WTC11 (cell line): ENCODE measurements at regions not wholly inside any gene's neighbourhood (a gene's known extent, or its start where the extent isn't known, plus 50 kb on each side); places are given as distances from the start of the nearest gene placed in this dataset.

ENCODE experiments used
- ATAC-seq: fragments of 200-7000 bp; cut with Tn5 transposase; 2 replicates; pipeline ENCODE4 v1.10.0; 2021; ENCODE audit warnings: mild to moderate bottlenecking, moderate library complexity
- CTCF ChIA-PET: fragments of 300-600 bp; sonication (Branson Sonifier 250); formaldehyde crosslinking; loops from one replicate; lab custom pipeline; 2021; ENCODE audit warnings: antibody characterized with exemption; lab: Charles Lee
- POLR2A ChIA-PET: fragments of 350-600 bp; sonication (Branson Sonifier 250); formaldehyde crosslinking; loops from one replicate; lab custom pipeline; 2021; ENCODE audit warnings: antibody characterized with exemption; lab: Charles Lee
- DNase-seq: peaks from one replicate; pipeline ENCODE4 v3.0.0; 2021; ENCODE audit warnings: low spot score
- H3K27ac Mint-ChIP-seq: 2 replicates; pipeline ENCODE4 v1.8.0; 2021; ENCODE audit warnings: mixed read lengths
- H3K27me3 Mint-ChIP-seq: 2 replicates; pipeline ENCODE4 v1.8.0; 2021; ENCODE audit warnings: low read depth, mild to moderate bottlenecking, moderate library complexity, mixed read lengths
- H3K36me3 Mint-ChIP-seq: 2 replicates; pipeline ENCODE4 v1.8.0; 2021; ENCODE audit warnings: mixed read lengths
- H3K4me1 Mint-ChIP-seq: 2 replicates; pipeline ENCODE4 v1.8.0; 2022; ENCODE audit warnings: mixed read lengths
- H3K4me3 Mint-ChIP-seq: 2 replicates; pipeline ENCODE4 v1.8.0; 2021; ENCODE audit warnings: mild to moderate bottlenecking, moderate library complexity, mixed read lengths
- H3K9me3 Mint-ChIP-seq: 2 replicates; pipeline ENCODE4 v1.8.0; 2021; ENCODE audit warnings: mixed read lengths
- CBFB ChIP-seq: sonication (generic); formaldehyde crosslinking; IDR thresholded peaks from 2 replicates; pipeline ENCODE4 v1.8.1; 2022; ENCODE audit warnings: mild to moderate bottlenecking, low read depth, missing genetic modification reagents
- ELF4 ChIP-seq: sonication (generic); formaldehyde crosslinking; IDR thresholded peaks from 2 replicates; pipeline ENCODE4 v1.8.1; 2022; ENCODE audit warnings: low read depth, mild to moderate bottlenecking, moderate library complexity, missing genetic modification reagents
- NFATC4 ChIP-seq: fragments of 250-450 bp; sonication (Bioruptor Pico); IDR thresholded peaks from 2 replicates; pipeline ENCODE4 v1.9.0; 2021; ENCODE audit warnings: mild to moderate bottlenecking
- OVOL2 ChIP-seq: fragments of 250-450 bp; sonication (Bioruptor Pico); IDR thresholded peaks from 2 replicates; pipeline ENCODE4 v1.9.0; 2021; ENCODE audit warnings: mild to moderate bottlenecking, borderline replicate concordance
- ZNF138 ChIP-seq: sonication (generic); formaldehyde crosslinking; conservative IDR thresholded peaks from 2 replicates; pipeline ENCODE4 v1.8.1; 2022; ENCODE audit warnings: mild to moderate bottlenecking, moderate library complexity, missing genetic modification reagents
- ZNF219 ChIP-seq: sonication (generic); formaldehyde crosslinking; IDR thresholded peaks from 2 replicates; pipeline ENCODE4 v1.8.0; 2023; ENCODE audit warnings: missing genetic modification reagents, mild to moderate bottlenecking, borderline replicate concordance
- TF ChIP-seq, protein P1 (sequence below): fragments of 250-450 bp; sonication (Bioruptor Pico); IDR thresholded peaks from 2 replicates; pipeline ENCODE4 v1.9.0; 2021; ENCODE audit warnings: mild to moderate bottlenecking
- TF ChIP-seq, protein P2 (sequence below): fragments of 250-450 bp; sonication (Bioruptor Pico); conservative IDR thresholded peaks from 2 replicates; pipeline ENCODE4 v1.9.0; 2021; ENCODE audit warnings: mild to moderate bottlenecking
- TF ChIP-seq, protein P3 (sequence below): sonication (generic); formaldehyde crosslinking; conservative IDR thresholded peaks from 2 replicates; pipeline ENCODE4 v1.8.1; 2022; ENCODE audit warnings: mild to moderate bottlenecking, missing genetic modification reagents
- TF ChIP-seq, protein P4 (sequence below): sonication (generic); formaldehyde crosslinking; IDR thresholded peaks from 2 replicates; pipeline ENCODE4 v1.8.1; 2022; ENCODE audit warnings: low read depth, missing genetic modification reagents, borderline replicate concordance
- TF ChIP-seq, protein P5 (sequence below): fragments of 250-450 bp; sonication (Bioruptor Pico); IDR thresholded peaks from 2 replicates; pipeline ENCODE4 v1.9.0; 2021; ENCODE audit warnings: mild to moderate bottlenecking
- TF ChIP-seq, protein P6 (sequence below): fragments of 200-600 bp; IDR thresholded peaks from 2 replicates; pipeline ENCODE4 v1.8.0; 2022; ENCODE audit warnings: antibody characterized with exemption
- TF ChIP-seq, protein P7 (sequence below): sonication (generic); formaldehyde crosslinking; IDR thresholded peaks from 2 replicates; pipeline ENCODE4 v1.8.0; 2022; ENCODE audit warnings: mild to moderate bottlenecking, missing genetic modification reagents
- TF ChIP-seq, protein P8 (sequence below): sonication (generic); formaldehyde crosslinking; IDR thresholded peaks from 2 replicates; pipeline ENCODE4 v1.8.1; 2023; ENCODE audit warnings: mild to moderate bottlenecking, missing genetic modification reagents, moderate library complexity
- TF ChIP-seq, protein P9 (sequence below): sonication (generic); formaldehyde crosslinking; IDR thresholded peaks from 2 replicates; pipeline ENCODE4 v1.8.0; 2023; ENCODE audit warnings: missing genetic modification reagents, mild to moderate bottlenecking, borderline replicate concordance

DNA sequence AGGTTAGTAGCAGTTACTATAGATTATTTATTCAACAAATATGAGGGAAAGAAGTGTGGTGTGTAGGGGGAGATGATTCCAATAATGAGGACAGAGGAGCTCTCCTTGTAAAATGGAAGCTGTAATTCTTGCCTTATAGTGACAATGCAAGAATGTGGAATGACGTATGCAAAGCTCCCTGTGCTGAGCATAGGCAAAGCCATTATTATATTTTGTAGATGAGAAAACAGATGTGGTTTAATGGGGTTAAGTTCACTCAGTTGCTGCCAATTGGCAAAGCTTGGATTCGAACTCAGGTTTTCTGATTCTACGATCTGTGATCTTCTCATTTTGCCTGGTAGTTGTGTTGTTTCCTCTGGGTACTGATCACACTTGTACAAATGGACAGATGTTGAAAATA is 153.3 kb downstream of the LSMEM1 start:
- POLR2A ChIA-PET = no interaction called here
- Mint-ChIP-seq H3K4me1 (no peaks in the 10 kb centered on the region), H3K36me3 (no peaks in the 10 kb centered on the region), H3K9me3 (no peaks in the 10 kb centered on the region), H3K27ac (no peak overlapping the region), H3K4me3 (no peak overlapping the region), H3K27me3 (no peaks in the 10 kb centered on the region)
- TF ChIP-seq CBFB (CRISPR knock-in tag) = no peak
- no peak for TF ChIP-seq NFATC4
- TF ChIP-seq, protein P1, sequence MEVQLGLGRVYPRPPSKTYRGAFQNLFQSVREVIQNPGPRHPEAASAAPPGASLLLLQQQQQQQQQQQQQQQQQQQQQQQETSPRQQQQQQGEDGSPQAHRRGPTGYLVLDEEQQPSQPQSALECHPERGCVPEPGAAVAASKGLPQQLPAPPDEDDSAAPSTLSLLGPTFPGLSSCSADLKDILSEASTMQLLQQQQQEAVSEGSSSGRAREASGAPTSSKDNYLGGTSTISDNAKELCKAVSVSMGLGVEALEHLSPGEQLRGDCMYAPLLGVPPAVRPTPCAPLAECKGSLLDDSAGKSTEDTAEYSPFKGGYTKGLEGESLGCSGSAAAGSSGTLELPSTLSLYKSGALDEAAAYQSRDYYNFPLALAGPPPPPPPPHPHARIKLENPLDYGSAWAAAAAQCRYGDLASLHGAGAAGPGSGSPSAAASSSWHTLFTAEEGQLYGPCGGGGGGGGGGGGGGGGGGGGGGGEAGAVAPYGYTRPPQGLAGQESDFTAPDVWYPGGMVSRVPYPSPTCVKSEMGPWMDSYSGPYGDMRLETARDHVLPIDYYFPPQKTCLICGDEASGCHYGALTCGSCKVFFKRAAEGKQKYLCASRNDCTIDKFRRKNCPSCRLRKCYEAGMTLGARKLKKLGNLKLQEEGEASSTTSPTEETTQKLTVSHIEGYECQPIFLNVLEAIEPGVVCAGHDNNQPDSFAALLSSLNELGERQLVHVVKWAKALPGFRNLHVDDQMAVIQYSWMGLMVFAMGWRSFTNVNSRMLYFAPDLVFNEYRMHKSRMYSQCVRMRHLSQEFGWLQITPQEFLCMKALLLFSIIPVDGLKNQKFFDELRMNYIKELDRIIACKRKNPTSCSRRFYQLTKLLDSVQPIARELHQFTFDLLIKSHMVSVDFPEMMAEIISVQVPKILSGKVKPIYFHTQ (CRISPR knock-in tag) = no peak
- TF ChIP-seq, protein P2, sequence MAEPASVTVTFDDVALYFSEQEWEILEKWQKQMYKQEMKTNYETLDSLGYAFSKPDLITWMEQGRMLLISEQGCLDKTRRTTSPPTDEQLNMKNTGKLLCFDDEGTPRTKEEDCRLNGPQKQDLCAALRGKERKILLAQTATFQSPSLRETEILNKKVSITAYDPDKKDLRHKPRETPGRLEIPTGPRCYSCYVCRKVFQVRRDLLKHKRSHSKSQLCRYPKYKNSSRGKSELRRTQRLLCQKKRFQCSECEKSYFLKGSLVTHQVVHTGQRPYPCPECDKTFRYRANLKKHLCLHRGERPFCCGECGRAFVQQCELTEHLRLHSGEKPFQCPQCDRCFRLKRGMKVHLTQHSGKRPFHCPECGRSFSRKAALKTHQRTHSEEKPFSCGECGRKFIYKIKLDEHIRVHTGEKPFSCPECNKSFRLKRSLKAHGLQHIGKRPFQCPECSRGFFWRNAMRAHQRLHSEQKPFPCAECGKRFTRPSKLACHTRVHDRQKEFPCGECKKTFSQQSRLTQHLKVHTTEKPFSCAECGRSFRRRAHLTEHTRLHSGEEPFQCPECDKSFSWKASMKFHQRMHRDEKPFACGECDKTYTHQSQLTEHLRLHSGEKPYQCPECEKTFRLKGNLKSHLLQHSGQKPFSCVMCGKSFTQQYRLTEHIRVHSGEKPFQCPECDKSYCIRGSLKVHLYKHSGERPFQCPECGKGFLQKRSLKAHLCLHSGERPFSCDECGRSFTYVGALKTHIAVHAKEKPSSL (CRISPR knock-in tag) = no peak
- TF ChIP-seq ZNF138 (CRISPR knock-in tag) = no peak
- no peak for TF ChIP-seq ELF4
- TF ChIP-seq, protein P3, sequence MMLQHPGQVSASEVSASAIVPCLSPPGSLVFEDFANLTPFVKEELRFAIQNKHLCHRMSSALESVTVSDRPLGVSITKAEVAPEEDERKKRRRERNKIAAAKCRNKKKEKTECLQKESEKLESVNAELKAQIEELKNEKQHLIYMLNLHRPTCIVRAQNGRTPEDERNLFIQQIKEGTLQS (CRISPR knock-in tag) = no peak
- TF ChIP-seq, protein P4, sequence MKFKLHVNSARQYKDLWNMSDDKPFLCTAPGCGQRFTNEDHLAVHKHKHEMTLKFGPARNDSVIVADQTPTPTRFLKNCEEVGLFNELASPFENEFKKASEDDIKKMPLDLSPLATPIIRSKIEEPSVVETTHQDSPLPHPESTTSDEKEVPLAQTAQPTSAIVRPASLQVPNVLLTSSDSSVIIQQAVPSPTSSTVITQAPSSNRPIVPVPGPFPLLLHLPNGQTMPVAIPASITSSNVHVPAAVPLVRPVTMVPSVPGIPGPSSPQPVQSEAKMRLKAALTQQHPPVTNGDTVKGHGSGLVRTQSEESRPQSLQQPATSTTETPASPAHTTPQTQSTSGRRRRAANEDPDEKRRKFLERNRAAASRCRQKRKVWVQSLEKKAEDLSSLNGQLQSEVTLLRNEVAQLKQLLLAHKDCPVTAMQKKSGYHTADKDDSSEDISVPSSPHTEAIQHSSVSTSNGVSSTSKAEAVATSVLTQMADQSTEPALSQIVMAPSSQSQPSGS (CRISPR knock-in tag) = no peak
- TF ChIP-seq, protein P5, sequence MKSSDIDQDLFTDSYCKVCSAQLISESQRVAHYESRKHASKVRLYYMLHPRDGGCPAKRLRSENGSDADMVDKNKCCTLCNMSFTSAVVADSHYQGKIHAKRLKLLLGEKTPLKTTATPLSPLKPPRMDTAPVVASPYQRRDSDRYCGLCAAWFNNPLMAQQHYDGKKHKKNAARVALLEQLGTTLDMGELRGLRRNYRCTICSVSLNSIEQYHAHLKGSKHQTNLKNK (CRISPR knock-in tag) = no peak
- TF ChIP-seq, protein P6, sequence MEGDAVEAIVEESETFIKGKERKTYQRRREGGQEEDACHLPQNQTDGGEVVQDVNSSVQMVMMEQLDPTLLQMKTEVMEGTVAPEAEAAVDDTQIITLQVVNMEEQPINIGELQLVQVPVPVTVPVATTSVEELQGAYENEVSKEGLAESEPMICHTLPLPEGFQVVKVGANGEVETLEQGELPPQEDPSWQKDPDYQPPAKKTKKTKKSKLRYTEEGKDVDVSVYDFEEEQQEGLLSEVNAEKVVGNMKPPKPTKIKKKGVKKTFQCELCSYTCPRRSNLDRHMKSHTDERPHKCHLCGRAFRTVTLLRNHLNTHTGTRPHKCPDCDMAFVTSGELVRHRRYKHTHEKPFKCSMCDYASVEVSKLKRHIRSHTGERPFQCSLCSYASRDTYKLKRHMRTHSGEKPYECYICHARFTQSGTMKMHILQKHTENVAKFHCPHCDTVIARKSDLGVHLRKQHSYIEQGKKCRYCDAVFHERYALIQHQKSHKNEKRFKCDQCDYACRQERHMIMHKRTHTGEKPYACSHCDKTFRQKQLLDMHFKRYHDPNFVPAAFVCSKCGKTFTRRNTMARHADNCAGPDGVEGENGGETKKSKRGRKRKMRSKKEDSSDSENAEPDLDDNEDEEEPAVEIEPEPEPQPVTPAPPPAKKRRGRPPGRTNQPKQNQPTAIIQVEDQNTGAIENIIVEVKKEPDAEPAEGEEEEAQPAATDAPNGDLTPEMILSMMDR = no peak
- no peak for TF ChIP-seq ZNF219
- TF ChIP-seq, protein P7, sequence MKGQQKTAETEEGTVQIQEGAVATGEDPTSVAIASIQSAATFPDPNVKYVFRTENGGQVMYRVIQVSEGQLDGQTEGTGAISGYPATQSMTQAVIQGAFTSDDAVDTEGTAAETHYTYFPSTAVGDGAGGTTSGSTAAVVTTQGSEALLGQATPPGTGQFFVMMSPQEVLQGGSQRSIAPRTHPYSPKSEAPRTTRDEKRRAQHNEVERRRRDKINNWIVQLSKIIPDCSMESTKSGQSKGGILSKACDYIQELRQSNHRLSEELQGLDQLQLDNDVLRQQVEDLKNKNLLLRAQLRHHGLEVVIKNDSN (CRISPR knock-in tag) = no peak
- TF ChIP-seq OVOL2 (CRISPR knock-in tag) = no peak
- TF ChIP-seq, protein P8, sequence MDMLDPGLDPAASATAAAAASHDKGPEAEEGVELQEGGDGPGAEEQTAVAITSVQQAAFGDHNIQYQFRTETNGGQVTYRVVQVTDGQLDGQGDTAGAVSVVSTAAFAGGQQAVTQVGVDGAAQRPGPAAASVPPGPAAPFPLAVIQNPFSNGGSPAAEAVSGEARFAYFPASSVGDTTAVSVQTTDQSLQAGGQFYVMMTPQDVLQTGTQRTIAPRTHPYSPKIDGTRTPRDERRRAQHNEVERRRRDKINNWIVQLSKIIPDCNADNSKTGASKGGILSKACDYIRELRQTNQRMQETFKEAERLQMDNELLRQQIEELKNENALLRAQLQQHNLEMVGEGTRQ = no peak
- TF ChIP-seq, protein P9, sequence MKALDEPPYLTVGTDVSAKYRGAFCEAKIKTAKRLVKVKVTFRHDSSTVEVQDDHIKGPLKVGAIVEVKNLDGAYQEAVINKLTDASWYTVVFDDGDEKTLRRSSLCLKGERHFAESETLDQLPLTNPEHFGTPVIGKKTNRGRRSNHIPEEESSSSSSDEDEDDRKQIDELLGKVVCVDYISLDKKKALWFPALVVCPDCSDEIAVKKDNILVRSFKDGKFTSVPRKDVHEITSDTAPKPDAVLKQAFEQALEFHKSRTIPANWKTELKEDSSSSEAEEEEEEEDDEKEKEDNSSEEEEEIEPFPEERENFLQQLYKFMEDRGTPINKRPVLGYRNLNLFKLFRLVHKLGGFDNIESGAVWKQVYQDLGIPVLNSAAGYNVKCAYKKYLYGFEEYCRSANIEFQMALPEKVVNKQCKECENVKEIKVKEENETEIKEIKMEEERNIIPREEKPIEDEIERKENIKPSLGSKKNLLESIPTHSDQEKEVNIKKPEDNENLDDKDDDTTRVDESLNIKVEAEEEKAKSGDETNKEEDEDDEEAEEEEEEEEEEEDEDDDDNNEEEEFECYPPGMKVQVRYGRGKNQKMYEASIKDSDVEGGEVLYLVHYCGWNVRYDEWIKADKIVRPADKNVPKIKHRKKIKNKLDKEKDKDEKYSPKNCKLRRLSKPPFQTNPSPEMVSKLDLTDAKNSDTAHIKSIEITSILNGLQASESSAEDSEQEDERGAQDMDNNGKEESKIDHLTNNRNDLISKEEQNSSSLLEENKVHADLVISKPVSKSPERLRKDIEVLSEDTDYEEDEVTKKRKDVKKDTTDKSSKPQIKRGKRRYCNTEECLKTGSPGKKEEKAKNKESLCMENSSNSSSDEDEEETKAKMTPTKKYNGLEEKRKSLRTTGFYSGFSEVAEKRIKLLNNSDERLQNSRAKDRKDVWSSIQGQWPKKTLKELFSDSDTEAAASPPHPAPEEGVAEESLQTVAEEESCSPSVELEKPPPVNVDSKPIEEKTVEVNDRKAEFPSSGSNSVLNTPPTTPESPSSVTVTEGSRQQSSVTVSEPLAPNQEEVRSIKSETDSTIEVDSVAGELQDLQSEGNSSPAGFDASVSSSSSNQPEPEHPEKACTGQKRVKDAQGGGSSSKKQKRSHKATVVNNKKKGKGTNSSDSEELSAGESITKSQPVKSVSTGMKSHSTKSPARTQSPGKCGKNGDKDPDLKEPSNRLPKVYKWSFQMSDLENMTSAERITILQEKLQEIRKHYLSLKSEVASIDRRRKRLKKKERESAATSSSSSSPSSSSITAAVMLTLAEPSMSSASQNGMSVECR (CRISPR knock-in tag) = no peak
- CTCF ChIA-PET = interaction anchor here (0.8 kb wide), 1 partner anchor 84 kb away, joined by 3 read pairs; no protein-coding TSS in a partner anchor
- ATAC-seq = no peak
- DNase-seq = no peak
